ENCODE measurements at regions not wholly inside any gene's neighbourhood (a gene's known extent, or its start where the extent isn't known, plus 50 kb on each side); places are given as distances from the start of the nearest gene placed in this dataset.

DNA sequence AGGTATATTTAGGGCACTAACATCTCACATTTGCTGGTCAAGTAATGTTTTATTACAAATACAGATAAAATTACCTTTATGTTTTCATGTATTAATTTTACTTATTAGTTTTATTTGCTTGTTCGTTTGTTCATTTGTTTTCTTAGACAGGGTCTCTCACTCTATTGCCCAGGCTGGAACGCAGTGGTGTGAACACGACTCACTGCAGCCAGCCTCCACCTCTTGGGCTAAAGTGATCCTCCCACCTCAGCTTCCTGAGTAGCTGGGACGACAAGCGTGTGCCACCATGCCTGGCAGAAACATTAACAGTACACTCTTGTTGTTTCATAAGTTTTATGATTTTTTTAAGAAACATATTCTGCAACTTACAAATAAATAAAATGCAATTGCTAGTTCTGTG, 123.2 kb downstream of the ZNF608 start:
- Mint-ChIP-seq H3K27ac (no peak overlapping the region), H3K27me3 (no peaks in the 10 kb centered on the region), H3K4me1 (ENCODE audit: low read depth) (peaks cover 6% of the 10 kb centered on the region), H3K9me3 (ENCODE audit: low read depth) (no peaks in the 10 kb centered on the region), H3K4me3 (ENCODE audit: low read depth) (no peak overlapping the region), H3K36me3 (ENCODE audit: insufficient read depth) (no peaks in the 10 kb centered on the region)
- TF ChIP-seq, protein P1, sequence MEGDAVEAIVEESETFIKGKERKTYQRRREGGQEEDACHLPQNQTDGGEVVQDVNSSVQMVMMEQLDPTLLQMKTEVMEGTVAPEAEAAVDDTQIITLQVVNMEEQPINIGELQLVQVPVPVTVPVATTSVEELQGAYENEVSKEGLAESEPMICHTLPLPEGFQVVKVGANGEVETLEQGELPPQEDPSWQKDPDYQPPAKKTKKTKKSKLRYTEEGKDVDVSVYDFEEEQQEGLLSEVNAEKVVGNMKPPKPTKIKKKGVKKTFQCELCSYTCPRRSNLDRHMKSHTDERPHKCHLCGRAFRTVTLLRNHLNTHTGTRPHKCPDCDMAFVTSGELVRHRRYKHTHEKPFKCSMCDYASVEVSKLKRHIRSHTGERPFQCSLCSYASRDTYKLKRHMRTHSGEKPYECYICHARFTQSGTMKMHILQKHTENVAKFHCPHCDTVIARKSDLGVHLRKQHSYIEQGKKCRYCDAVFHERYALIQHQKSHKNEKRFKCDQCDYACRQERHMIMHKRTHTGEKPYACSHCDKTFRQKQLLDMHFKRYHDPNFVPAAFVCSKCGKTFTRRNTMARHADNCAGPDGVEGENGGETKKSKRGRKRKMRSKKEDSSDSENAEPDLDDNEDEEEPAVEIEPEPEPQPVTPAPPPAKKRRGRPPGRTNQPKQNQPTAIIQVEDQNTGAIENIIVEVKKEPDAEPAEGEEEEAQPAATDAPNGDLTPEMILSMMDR (IDR thresholded peaks at IDR 0.05; ENCODE audit: unreplicated experiment): no peak
- DNase-seq (ENCODE audit: low spot score, unreplicated experiment): no peak

DNA sequence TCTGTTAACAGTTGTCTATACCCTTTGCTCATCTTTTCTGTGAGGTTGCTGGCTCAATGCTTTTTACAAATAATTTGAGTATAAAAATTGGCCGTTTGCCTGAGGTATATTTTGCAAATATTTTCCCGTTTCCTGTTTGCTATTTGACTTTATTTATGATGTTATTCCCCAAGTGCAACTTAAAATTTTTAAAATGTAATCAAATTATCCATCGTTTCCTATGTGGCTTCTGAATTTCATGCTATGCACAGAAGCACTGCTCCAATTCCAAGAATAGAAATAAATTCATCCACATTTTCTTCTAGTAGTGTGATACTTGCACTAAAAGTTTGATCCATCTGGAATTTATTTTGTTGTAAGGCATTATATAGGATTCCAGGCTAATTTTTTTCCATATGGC, 123.6 kb downstream of the ZNF608 start:
- H3K27me3 Mint-ChIP-seq: no peaks in the 10 kb centered on the region
- H3K9me3 Mint-ChIP-seq (ENCODE audit: low read depth): no peaks in the 10 kb centered on the region
- H3K36me3 Mint-ChIP-seq (ENCODE audit: insufficient read depth): no peaks in the 10 kb centered on the region
- peaks cover 3% of the 10 kb centered on the region for H3K4me1 Mint-ChIP-seq (ENCODE audit: low read depth)
- H3K4me3 Mint-ChIP-seq (ENCODE audit: low read depth): no peak overlapping the region
- no peak overlapping the region for H3K27ac Mint-ChIP-seq
- TF ChIP-seq, protein P1 (IDR thresholded peaks at IDR 0.05; ENCODE audit: unreplicated experiment): no peak
- DNase-seq (ENCODE audit: low spot score, unreplicated experiment): no peak

DNA sequence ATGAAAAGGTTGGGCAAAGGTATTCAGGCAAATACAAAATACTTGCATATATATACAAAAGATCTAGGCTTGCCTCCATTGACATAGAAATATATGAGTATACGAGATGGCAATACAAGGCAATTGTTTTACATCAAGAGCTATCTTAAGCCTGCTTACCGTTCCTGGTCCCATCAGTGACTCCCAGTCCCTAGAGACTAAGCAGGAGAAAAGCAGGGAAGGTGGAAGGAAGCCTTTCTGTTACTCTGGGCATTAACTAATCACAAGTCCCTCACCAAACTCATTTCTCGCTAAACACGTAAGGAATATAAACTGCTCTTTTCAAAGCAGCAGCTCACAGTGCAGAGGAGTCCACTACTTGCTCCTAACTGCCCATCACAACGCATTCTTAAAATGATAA, 125.2 kb downstream of the ZNF608 start:
- TF ChIP-seq, protein P1 (IDR thresholded peaks at IDR 0.05; ENCODE audit: unreplicated experiment): no peak
- no peak overlapping the region for H3K4me3 Mint-ChIP-seq (ENCODE audit: low read depth)
- H3K4me1 Mint-ChIP-seq (ENCODE audit: low read depth): peaks cover 14% of the 10 kb centered on the region
- no peaks in the 10 kb centered on the region for H3K27me3 Mint-ChIP-seq
- H3K9me3 Mint-ChIP-seq (ENCODE audit: low read depth): no peaks in the 10 kb centered on the region
- DNase-seq (ENCODE audit: low spot score, unreplicated experiment): no peak
- no peaks in the 10 kb centered on the region for H3K36me3 Mint-ChIP-seq (ENCODE audit: insufficient read depth)
- no peak overlapping the region for H3K27ac Mint-ChIP-seq

DNA sequence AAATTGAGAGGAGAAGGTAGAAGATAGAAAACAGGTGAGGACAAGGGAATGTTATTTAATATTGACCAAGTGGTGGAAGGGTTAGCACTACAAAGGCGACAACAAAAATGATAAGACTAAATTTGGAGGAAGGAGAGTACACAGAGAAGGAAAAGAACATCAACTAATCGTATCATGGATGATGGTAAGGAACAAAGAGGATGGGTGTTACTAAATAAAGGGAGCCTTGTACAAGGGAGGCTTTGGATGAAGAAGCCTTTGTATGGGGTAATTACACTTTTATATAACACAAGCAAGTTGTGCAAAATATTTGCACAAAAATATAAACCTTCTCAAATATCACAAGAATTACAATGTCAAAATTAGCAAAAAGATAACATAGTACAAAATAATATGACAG, 125.7 kb downstream of the ZNF608 start:
- Mint-ChIP-seq H3K4me3 (ENCODE audit: low read depth) (no peak overlapping the region), H3K36me3 (ENCODE audit: insufficient read depth) (no peaks in the 10 kb centered on the region), H3K27ac (no peak overlapping the region), H3K9me3 (ENCODE audit: low read depth) (no peaks in the 10 kb centered on the region), H3K27me3 (no peaks in the 10 kb centered on the region), H3K4me1 (ENCODE audit: low read depth) (peaks cover 19% of the 10 kb centered on the region)
- no peak for DNase-seq (ENCODE audit: low spot score, unreplicated experiment)
- TF ChIP-seq, protein P1 (IDR thresholded peaks at IDR 0.05; ENCODE audit: unreplicated experiment): no peak

- no peaks in the 10 kb centered on the region for H3K9me3 Mint-ChIP-seq (ENCODE audit: low read depth)
- H3K27me3 Mint-ChIP-seq: no peaks in the 10 kb centered on the region
- TF ChIP-seq, protein P1 (IDR thresholded peaks at IDR 0.05; ENCODE audit: unreplicated experiment): no peak
- no peaks in the 10 kb centered on the region for H3K36me3 Mint-ChIP-seq (ENCODE audit: insufficient read depth)
- H3K27ac Mint-ChIP-seq: no peak overlapping the region
- no peak overlapping the region for H3K4me3 Mint-ChIP-seq (ENCODE audit: low read depth)
- no peak for DNase-seq (ENCODE audit: low spot score, unreplicated experiment)
- H3K4me1 Mint-ChIP-seq (ENCODE audit: low read depth): peaks cover 21% of the 10 kb centered on the region
Observed at GRCh38 chr5:124619121-124619520, 127.3 kb downstream of the ZNF608 start.
